HCT116 (cell line): ENCODE measurements at regions not wholly inside any gene's neighbourhood (a gene's known extent, or its start where the extent isn't known, plus 50 kb on each side); places are given as distances from the start of the nearest gene placed in this dataset.

ENCODE experiments used
- CBX3 ChIP-seq: IDR thresholded peaks from 2 replicates; pipeline ENCODE4 v1.6.1; 2012; ENCODE audit warnings: low read depth
- CTCF ChIP-seq, 3 experiments: fragments of 200-600 bp in 1 of 3; sonication (generic) in 1 of 3; IDR thresholded peaks in 2 of 3; conservative IDR thresholded peaks in 1 of 3; 2 replicates each; pipeline ENCODE4 v1.5.1; 2012 to 2017; ENCODE audit warnings: low read depth in 2 of 3, low read length in 2 of 3, antibody characterized with exemption in 1 of 3, borderline replicate concordance in 1 of 3, control low read depth in 1 of 3, mild to moderate bottlenecking in 1 of 3, mixed read lengths in 1 of 3, mixed run types in 1 of 3, moderate library complexity in 1 of 3; ENCODE audit not compliant: insufficient read depth in 1 of 3
- EGR1 ChIP-seq: IDR thresholded peaks from 2 replicates; pipeline ENCODE4 v1.6.1; 2012; ENCODE audit warnings: low read depth
- EZH2phosphoT487 ChIP-seq: fragments of 200-600 bp; IDR thresholded peaks from 2 replicates; pipeline ENCODE4 v1.6.1; 2018; ENCODE audit warnings: antibody characterized with exemption, borderline replicate concordance
- FOSL1 ChIP-seq: IDR thresholded peaks from 2 replicates; pipeline ENCODE4 v1.6.1; 2012; ENCODE audit warnings: low read depth
- POLR2A ChIP-seq: IDR thresholded peaks from 2 replicates; pipeline ENCODE4 v1.7.0; 2011; ENCODE audit warnings: borderline replicate concordance; ENCODE audit not compliant: insufficient read depth, insufficient read length; ENCODE audit errors: extremely low read depth
- POLR2AphosphoS5 ChIP-seq: IDR thresholded peaks from 2 replicates; pipeline ENCODE4 v1.6.1; 2011; ENCODE audit warnings: mild to moderate bottlenecking, low read depth, low read length, moderate library complexity
- RAD21 ChIP-seq: IDR thresholded peaks from 2 replicates; pipeline ENCODE4 v1.6.1; 2012; ENCODE audit warnings: low read depth, mild to moderate bottlenecking
- SIN3A ChIP-seq: IDR thresholded peaks from 2 replicates; pipeline ENCODE4 v1.6.1; 2012; ENCODE audit warnings: low read depth
- TCF7L2 ChIP-seq: IDR thresholded peaks from 2 replicates; pipeline ENCODE4 v1.7.0; 2011; ENCODE audit warnings: borderline replicate concordance, inconsistent platforms; ENCODE audit not compliant: insufficient read depth, insufficient read length; ENCODE audit errors: extremely low read depth
- YY1 ChIP-seq: IDR thresholded peaks from 2 replicates; pipeline ENCODE4 v1.6.1; 2011; ENCODE audit warnings: low read length, low read depth, moderate library complexity, mild to moderate bottlenecking; ENCODE audit not compliant: insufficient replicate concordance; ENCODE audit errors: extremely low read depth
- ZBTB33 ChIP-seq: IDR thresholded peaks from 2 replicates; pipeline ENCODE4 v1.6.1; 2011; ENCODE audit warnings: mild to moderate bottlenecking, low read length, moderate library complexity; ENCODE audit not compliant: insufficient replicate concordance; ENCODE audit errors: extremely low read depth
- ZNF274 ChIP-seq: fragments of 200-500 bp; sonication (Bioruptor generic); IDR thresholded peaks from 2 replicates; pipeline ENCODE4 v1.6.1; 2014; ENCODE audit warnings: mild to moderate bottlenecking, low read depth, low read length, inconsistent platforms
- TF ChIP-seq, protein P1 (sequence below): IDR thresholded peaks from 2 replicates; pipeline ENCODE4 v1.6.1; 2012; ENCODE audit warnings: low read depth

GRCh38 chr9:118567861-118568260 is 801.4 kb downstream of the BRINP1 start:
- TF ChIP-seq, protein P1, sequence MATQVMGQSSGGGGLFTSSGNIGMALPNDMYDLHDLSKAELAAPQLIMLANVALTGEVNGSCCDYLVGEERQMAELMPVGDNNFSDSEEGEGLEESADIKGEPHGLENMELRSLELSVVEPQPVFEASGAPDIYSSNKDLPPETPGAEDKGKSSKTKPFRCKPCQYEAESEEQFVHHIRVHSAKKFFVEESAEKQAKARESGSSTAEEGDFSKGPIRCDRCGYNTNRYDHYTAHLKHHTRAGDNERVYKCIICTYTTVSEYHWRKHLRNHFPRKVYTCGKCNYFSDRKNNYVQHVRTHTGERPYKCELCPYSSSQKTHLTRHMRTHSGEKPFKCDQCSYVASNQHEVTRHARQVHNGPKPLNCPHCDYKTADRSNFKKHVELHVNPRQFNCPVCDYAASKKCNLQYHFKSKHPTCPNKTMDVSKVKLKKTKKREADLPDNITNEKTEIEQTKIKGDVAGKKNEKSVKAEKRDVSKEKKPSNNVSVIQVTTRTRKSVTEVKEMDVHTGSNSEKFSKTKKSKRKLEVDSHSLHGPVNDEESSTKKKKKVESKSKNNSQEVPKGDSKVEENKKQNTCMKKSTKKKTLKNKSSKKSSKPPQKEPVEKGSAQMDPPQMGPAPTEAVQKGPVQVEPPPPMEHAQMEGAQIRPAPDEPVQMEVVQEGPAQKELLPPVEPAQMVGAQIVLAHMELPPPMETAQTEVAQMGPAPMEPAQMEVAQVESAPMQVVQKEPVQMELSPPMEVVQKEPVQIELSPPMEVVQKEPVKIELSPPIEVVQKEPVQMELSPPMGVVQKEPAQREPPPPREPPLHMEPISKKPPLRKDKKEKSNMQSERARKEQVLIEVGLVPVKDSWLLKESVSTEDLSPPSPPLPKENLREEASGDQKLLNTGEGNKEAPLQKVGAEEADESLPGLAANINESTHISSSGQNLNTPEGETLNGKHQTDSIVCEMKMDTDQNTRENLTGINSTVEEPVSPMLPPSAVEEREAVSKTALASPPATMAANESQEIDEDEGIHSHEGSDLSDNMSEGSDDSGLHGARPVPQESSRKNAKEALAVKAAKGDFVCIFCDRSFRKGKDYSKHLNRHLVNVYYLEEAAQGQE: no peak
- TF ChIP-seq CTCF (IDR thresholded peaks at IDR 0.05 in 2 of 3, conservative IDR thresholded peaks at IDR 0.05 in 1 of 3; ENCODE audit: borderline replicate concordance in 1 of 3, insufficient read depth in 1 of 3, low read depth in 2 of 3, low read length in 2 of 3): no peak
- TF ChIP-seq POLR2A: no peak
- no peak for TF ChIP-seq YY1
- TF ChIP-seq SIN3A: no peak
- no peak for TF ChIP-seq ZBTB33
- no peak for TF ChIP-seq CBX3
- TF ChIP-seq ZNF274: no peak
- TF ChIP-seq POLR2AphosphoS5: no peak
- no peak for TF ChIP-seq TCF7L2
- TF ChIP-seq RAD21: no peak
- TF ChIP-seq EGR1: no peak
- no peak for TF ChIP-seq FOSL1
- TF ChIP-seq EZH2phosphoT487: no peak
